CD4-positive, alpha-beta T cell (primary cell): ENCODE measurements at regions not wholly inside any gene's neighbourhood (a gene's known extent, or its start where the extent isn't known, plus 50 kb on each side); places are given as distances from the start of the nearest gene placed in this dataset.

Source experiments
- ATAC-seq: fragments of 200-7000 bp; cut with Tn5 transposase; one replicate; pipeline ENCODE4 v1.10.0; 2022; ENCODE audit warnings: mild to moderate bottlenecking; ENCODE audit not compliant: poor library complexity
- CTCF ChIA-PET: fragments of 350-600 bp; sonication (Branson Sonifier 250); formaldehyde crosslinking; loops from one replicate; lab custom pipeline; 2021; ENCODE audit warnings: antibody characterized with exemption, inconsistent platforms; lab: Charles Lee
- POLR2A ChIA-PET: fragments of 350-600 bp; sonication (Branson Sonifier 250); formaldehyde crosslinking; loops from one replicate; lab custom pipeline; 2021; ENCODE audit warnings: antibody characterized with exemption, inconsistent platforms; lab: Charles Lee
- DNase-seq, 14 experiments: peaks; one replicate each; pipeline ENCODE4 v3.0.0-alpha.2; 2013 to 2020; ENCODE audit warnings: mixed read lengths in 2 of 14
- H3K27ac ChIP-seq, 2 donors: one replicate each; pipeline versions ENCODE4 v1.5.1 to v1.7.0; 2013; ENCODE audit warnings: low read length in 2 of 2, low read depth in 1 of 2, mild to moderate bottlenecking in 1 of 2
- H3K27me3 ChIP-seq, 2 experiments: 1 replicate in 1 of 2; 2 replicates in 1 of 2; pipeline versions ENCODE4 v1.6.1 to v1.7.0; 2013; ENCODE audit warnings: low read length in 2 of 2, control low read depth in 1 of 2, mild to moderate bottlenecking in 1 of 2, moderate library complexity in 1 of 2; ENCODE audit not compliant: insufficient read depth in 2 of 2, control insufficient read depth in 1 of 2
- H3K36me3 ChIP-seq: one replicate; pipeline ENCODE4 v1.6.1; 2013; ENCODE audit warnings: low read length, control low read depth; ENCODE audit not compliant: insufficient read depth
- H3K4me1 ChIP-seq: one replicate; pipeline ENCODE4 v1.6.1; 2013; ENCODE audit warnings: low read length, control low read depth; ENCODE audit not compliant: insufficient read depth
- H3K4me3 ChIP-seq: one replicate; pipeline ENCODE4 v1.5.1; 2013; ENCODE audit warnings: mild to moderate bottlenecking, low read length, moderate library complexity
- H3K9me3 ChIP-seq, 2 experiments: 1 replicate in 1 of 2; 2 replicates in 1 of 2; pipeline versions ENCODE4 v1.6.1 to v1.7.0; 2013; ENCODE audit warnings: low read length in 2 of 2, mild to moderate bottlenecking in 2 of 2, control low read depth in 1 of 2, moderate library complexity in 1 of 2; ENCODE audit not compliant: control insufficient read depth in 1 of 2, insufficient read depth in 1 of 2
- H3K27ac Mint-ChIP-seq: one replicate; pipeline ENCODE4 v1.8.0; 2020; ENCODE audit warnings: mixed read lengths
- H3K27me3 Mint-ChIP-seq: one replicate; pipeline ENCODE4 v1.8.0; 2021; ENCODE audit warnings: mixed read lengths
- H3K36me3 Mint-ChIP-seq: one replicate; pipeline ENCODE4 v1.8.0; 2021; ENCODE audit warnings: low read depth, mixed read lengths
- H3K4me1 Mint-ChIP-seq: one replicate; pipeline ENCODE4 v1.8.0; 2021; ENCODE audit warnings: low read depth, mixed read lengths
- H3K4me3 Mint-ChIP-seq: one replicate; pipeline ENCODE4 v1.8.0; 2020; ENCODE audit warnings: mild to moderate bottlenecking, mixed read lengths
- H3K9me3 Mint-ChIP-seq: one replicate; pipeline ENCODE4 v1.8.0; 2020; ENCODE audit warnings: mixed read lengths
- intact Hi-C, 2 experiments: fragments of 100-400 bp; cut with DNase I in 1 of 2; cut with micrococcal nuclease in 1 of 2; formaldehyde crosslinking; loops; one replicate each; pipeline versions ENCODE4 v1.15.1 to v1.9.0; 2023 to 2025; cut with DNase I, micrococcal nuclease
- TF ChIP-seq, protein P1 (sequence below): fragments of 200-600 bp; IDR thresholded peaks from one replicate; pipeline ENCODE4 v1.8.0; 2022; ENCODE audit warnings: antibody characterized with exemption, mild to moderate bottlenecking

DNA sequence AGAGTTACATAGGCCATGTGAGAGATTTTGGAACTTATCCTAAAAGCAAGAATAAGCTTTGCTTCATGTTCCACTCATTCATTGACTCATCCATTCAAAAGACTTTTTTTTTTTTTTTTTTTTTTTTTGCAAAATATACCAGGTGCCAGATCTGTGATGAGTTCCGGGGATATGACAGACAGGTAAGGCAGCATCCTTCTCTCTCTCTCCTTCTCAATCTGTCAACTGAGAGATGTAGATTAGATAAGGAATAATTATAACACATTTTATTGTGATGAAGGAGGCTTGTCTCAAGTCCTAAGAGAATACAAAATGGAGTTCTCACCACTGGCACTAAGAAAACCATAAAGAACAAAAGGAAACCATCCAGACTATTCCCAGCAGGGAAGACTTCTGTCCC, 190.2 kb upstream of the CPEB2 start:
- Mint-ChIP-seq H3K27ac (no peak overlapping the region), H3K4me1 (no peaks in the 10 kb centered on the region), H3K36me3 (no peaks in the 10 kb centered on the region), H3K27me3 (peaks cover 7% of the 10 kb centered on the region), H3K4me3 (no peak overlapping the region), H3K9me3 (no peaks in the 10 kb centered on the region)
- intact Hi-C loops = no loop called here
- CTCF ChIA-PET = no interaction called here
- ATAC-seq (no peak), DNase-seq (no peak)
- H3K9me3 ChIP-seq = no peaks in the 10 kb centered on the region
- no peak overlapping the region for H3K4me3 ChIP-seq
- H3K4me1 ChIP-seq = no peaks in the 10 kb centered on the region
- TF ChIP-seq, protein P1, sequence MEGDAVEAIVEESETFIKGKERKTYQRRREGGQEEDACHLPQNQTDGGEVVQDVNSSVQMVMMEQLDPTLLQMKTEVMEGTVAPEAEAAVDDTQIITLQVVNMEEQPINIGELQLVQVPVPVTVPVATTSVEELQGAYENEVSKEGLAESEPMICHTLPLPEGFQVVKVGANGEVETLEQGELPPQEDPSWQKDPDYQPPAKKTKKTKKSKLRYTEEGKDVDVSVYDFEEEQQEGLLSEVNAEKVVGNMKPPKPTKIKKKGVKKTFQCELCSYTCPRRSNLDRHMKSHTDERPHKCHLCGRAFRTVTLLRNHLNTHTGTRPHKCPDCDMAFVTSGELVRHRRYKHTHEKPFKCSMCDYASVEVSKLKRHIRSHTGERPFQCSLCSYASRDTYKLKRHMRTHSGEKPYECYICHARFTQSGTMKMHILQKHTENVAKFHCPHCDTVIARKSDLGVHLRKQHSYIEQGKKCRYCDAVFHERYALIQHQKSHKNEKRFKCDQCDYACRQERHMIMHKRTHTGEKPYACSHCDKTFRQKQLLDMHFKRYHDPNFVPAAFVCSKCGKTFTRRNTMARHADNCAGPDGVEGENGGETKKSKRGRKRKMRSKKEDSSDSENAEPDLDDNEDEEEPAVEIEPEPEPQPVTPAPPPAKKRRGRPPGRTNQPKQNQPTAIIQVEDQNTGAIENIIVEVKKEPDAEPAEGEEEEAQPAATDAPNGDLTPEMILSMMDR = no peak
- POLR2A ChIA-PET = no interaction called here
- no peak overlapping the region for H3K27ac ChIP-seq
- H3K36me3 ChIP-seq = no peaks in the 10 kb centered on the region
- H3K27me3 ChIP-seq = no peaks in the 10 kb centered on the region

DNA sequence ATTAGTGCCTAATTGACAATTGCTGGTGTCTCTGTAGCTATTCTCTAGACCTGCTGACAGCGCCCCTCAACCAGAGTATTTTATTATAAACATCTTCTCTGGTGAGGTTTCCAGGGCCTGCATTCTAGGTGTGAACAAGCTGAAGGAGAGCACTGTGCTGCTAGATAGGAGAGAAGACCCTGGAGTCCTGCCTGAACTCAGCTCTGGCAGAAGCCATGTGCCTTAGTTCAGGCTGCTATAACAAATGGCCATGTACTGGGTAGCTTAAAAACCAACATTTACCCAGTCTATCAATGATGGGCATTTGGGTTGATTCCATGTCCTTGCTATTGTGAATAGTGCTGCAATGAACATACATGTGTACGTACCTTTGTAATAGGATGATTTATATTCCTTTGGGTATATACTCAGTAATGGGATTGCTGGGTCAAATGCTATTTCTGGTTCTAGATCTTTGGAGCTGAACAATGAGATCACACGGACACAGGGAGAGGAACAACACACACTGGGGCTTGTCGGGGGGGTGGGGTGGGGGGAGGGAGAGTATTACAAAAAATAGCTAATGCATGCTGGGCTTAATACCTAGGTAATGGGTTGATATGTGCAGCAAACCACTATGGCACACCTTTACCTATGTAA, 185.5 kb upstream of the CPEB2 start:
- TF ChIP-seq, protein P1 = no peak
- intact Hi-C loops = no loop called here

DNA sequence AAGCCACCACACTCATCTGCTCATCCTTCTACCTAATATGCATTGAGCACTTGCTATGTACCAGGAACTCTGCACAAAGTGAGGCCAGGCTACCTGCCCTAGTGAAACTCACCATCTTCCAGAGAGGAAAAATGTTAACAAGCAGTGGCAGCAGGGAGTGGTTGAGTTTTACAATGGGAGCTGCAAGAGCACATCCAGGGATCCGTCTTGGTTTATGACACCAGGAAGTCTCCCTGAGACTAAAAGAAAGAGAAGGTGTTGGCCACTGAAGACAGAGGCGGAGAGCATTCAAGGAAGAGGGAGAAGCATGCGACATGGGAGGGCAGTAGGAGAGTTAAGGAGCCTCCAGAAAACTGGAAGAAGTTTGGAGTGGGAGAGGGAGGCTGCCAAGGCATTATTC, 178.1 kb upstream of the CPEB2 start:
- Histone ChIP-seq H3K36me3 (no peaks in the 10 kb centered on the region), H3K27me3 (no peaks in the 10 kb centered on the region), H3K4me1 (no peaks in the 10 kb centered on the region), H3K4me3 (no peak overlapping the region), H3K9me3 (no peaks in the 10 kb centered on the region), H3K27ac (no peak overlapping the region)
- peaks cover 33% of the 10 kb centered on the region for H3K27me3 Mint-ChIP-seq
- DNase-seq = no peak
- H3K4me3 Mint-ChIP-seq = no peak overlapping the region
- no peak for ATAC-seq
- POLR2A ChIA-PET = no interaction called here
- intact Hi-C loops = no loop called here
- CTCF ChIA-PET = no interaction called here
- TF ChIP-seq, protein P1 = no peak
- no peaks in the 10 kb centered on the region for H3K4me1 Mint-ChIP-seq
- H3K9me3 Mint-ChIP-seq = no peaks in the 10 kb centered on the region
- H3K27ac Mint-ChIP-seq = no peak overlapping the region
- no peaks in the 10 kb centered on the region for H3K36me3 Mint-ChIP-seq

More for the DNA sequence above, 185.5 kb upstream of the CPEB2 start:
- POLR2A ChIA-PET = no interaction called here
- H3K4me1 Mint-ChIP-seq = no peaks in the 10 kb centered on the region
- Histone ChIP-seq H3K27me3 (no peaks in the 10 kb centered on the region), H3K9me3 (no peaks in the 10 kb centered on the region), H3K4me1 (no peaks in the 10 kb centered on the region), H3K4me3 (no peak overlapping the region), H3K27ac (no peak overlapping the region), H3K36me3 (no peaks in the 10 kb centered on the region)
- no peak overlapping the region for H3K27ac Mint-ChIP-seq
- H3K9me3 Mint-ChIP-seq = no peaks in the 10 kb centered on the region
- H3K4me3 Mint-ChIP-seq = no peak overlapping the region
- DNase-seq (no peak), ATAC-seq (no peak)
- H3K36me3 Mint-ChIP-seq = no peaks in the 10 kb centered on the region
- CTCF ChIA-PET = no interaction called here
- H3K27me3 Mint-ChIP-seq = peaks cover 3% of the 10 kb centered on the region
